ENCODE measurements at regions not wholly inside any gene's neighbourhood (a gene's known extent, or its start where the extent isn't known, plus 50 kb on each side); places are given as distances from the start of the nearest gene placed in this dataset.

DNA sequence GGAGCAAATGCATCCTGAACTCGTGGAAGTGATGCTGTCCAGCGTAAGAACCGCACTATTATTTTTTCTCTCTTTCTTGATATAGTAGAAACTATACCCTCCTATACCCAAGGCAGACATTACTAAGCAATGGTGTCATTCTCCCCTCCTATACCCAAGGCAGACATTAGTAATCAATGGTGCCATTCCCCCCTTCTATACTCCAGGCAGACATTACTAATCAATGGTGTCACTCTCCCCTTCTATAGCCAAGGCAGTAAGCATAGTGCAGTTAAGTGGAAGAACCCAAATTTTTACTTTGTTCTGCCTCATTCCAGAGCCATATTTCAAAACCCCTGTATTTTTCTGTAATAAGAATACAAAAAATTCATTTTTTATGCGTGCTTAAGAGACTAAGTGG is 506.2 kb upstream of the EEF2KMT start:
- TF ChIP-seq, protein P1, sequence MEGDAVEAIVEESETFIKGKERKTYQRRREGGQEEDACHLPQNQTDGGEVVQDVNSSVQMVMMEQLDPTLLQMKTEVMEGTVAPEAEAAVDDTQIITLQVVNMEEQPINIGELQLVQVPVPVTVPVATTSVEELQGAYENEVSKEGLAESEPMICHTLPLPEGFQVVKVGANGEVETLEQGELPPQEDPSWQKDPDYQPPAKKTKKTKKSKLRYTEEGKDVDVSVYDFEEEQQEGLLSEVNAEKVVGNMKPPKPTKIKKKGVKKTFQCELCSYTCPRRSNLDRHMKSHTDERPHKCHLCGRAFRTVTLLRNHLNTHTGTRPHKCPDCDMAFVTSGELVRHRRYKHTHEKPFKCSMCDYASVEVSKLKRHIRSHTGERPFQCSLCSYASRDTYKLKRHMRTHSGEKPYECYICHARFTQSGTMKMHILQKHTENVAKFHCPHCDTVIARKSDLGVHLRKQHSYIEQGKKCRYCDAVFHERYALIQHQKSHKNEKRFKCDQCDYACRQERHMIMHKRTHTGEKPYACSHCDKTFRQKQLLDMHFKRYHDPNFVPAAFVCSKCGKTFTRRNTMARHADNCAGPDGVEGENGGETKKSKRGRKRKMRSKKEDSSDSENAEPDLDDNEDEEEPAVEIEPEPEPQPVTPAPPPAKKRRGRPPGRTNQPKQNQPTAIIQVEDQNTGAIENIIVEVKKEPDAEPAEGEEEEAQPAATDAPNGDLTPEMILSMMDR (conservative IDR thresholded peaks at IDR 0.05; ENCODE audit: low read depth, low read length), result no peak
- TF ChIP-seq EZH2 (IDR thresholded peaks at IDR 0.05; ENCODE audit: low read length, unreplicated experiment) (no peak), EZH2phosphoT487 (IDR thresholded peaks at IDR 0.05; ENCODE audit: borderline replicate concordance, low read length) (no peak)
